Erythroblast (primary cell): ENCODE measurements at regions not wholly inside any gene's neighbourhood (a gene's known extent, or its start where the extent isn't known, plus 50 kb on each side); places are given as distances from the start of the nearest gene placed in this dataset.

Source experiments
- GATA1 ChIP-seq: IDR thresholded peaks from 2 replicates; pipeline ENCODE4 v1.6.1; 2011; ENCODE audit warnings: low read depth, mild to moderate bottlenecking, control low read depth, low read length, moderate library complexity
- POLR2A ChIP-seq: IDR thresholded peaks from 2 replicates; pipeline ENCODE4 v1.6.1; 2011; ENCODE audit warnings: mild to moderate bottlenecking, low read length

DNA sequence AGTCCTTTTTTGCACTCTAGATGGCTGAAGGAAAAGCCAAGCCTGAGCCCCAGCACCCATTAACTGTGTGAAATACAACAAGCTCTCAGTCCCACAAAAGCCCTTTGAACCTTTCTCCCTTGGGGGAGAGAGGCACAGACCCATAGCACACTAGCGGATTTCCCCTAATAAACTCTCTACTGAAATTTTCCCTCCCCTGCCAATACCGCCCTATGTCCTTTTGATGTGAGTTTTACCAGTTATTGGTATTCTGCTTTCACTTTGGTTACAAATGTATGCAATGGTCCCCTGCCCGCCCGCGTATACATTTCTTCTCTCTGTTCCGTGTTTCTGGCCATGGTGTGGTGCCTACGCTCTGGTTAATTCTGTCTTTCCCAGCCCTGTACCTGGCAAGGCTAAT is 54.0 kb upstream of the MYO16 start:
- no peak for TF ChIP-seq POLR2A
- TF ChIP-seq GATA1, result no peak
